Neural cell (in vitro differentiated cells): ENCODE measurements at regions not wholly inside any gene's neighbourhood (a gene's known extent, or its start where the extent isn't known, plus 50 kb on each side); places are given as distances from the start of the nearest gene placed in this dataset.

ENCODE experiments used
- CTCF ChIP-seq: fragments of 450-650 bp; IDR thresholded peaks from 2 replicates; pipeline ENCODE4 v1.5.1; 2014; ENCODE audit warnings: antibody characterized with exemption, mild to moderate bottlenecking, moderate library complexity; ENCODE audit not compliant: poor library complexity, severe bottlenecking
- EP300 ChIP-seq: fragments of 450-650 bp; conservative IDR thresholded peaks from 2 replicates; pipeline ENCODE4 v1.6.1; 2014; ENCODE audit warnings: antibody characterized with exemption, mild to moderate bottlenecking, moderate library complexity; ENCODE audit not compliant: poor library complexity, severe bottlenecking
- EZH2 ChIP-seq: fragments of 200-600, 300-800 bp; shearing (Covaris generic), sonication (generic); IDR thresholded peaks from 2 replicates; pipeline ENCODE4 v1.6.1; 2014; ENCODE audit warnings: antibody characterized with exemption, low read length, borderline replicate concordance, mild to moderate bottlenecking; ENCODE audit not compliant: insufficient read depth, poor library complexity, severe bottlenecking
- POLR2AphosphoS5 ChIP-seq: IDR thresholded peaks from 2 replicates; pipeline ENCODE4 v1.6.1; 2012
- REST ChIP-seq: IDR thresholded peaks from 2 replicates; pipeline ENCODE4 v1.6.1; 2012; ENCODE audit warnings: borderline replicate concordance
- SMC3 ChIP-seq: fragments of 450-650 bp; conservative IDR thresholded peaks from 2 replicates; pipeline ENCODE4 v1.6.1; 2014; ENCODE audit warnings: antibody characterized with exemption, mild to moderate bottlenecking, moderate library complexity; ENCODE audit not compliant: poor library complexity
- TAF1 ChIP-seq: IDR thresholded peaks from 2 replicates; pipeline ENCODE4 v1.6.1; 2012; ENCODE audit warnings: low read depth

GRCh38 chr6:168874637-168875036, 379.0 kb downstream of the THBS2 start:
- no peak for TF ChIP-seq CTCF
- TF ChIP-seq POLR2AphosphoS5 = no peak
- no peak for TF ChIP-seq SMC3
- no peak for TF ChIP-seq EZH2
- TF ChIP-seq EP300 = no peak
- no peak for TF ChIP-seq REST
- TF ChIP-seq TAF1 = no peak
